ENCODE measurements at regions not wholly inside any gene's neighbourhood (a gene's known extent, or its start where the extent isn't known, plus 50 kb on each side); places are given as distances from the start of the nearest gene placed in this dataset.

DNA sequence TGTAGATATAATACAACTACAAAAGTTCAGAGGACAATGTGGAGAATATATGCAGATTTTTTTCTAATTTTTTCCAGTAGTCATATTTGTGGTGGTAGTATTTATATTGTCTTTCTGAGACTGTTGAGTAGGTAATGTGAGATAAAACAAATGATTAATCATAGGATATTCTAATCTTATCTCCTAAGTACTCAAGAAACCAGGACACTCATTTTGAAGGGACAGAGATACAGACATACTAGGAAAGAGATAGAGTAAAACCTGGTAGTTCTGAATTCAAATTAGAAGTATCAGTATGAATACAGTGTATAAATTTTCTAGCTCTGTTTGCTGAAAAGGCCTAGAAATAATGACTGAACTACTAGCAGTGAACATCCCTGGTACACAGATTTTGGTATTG, 141.7 kb upstream of the ASIC2 start:
- TF ChIP-seq, protein P1, sequence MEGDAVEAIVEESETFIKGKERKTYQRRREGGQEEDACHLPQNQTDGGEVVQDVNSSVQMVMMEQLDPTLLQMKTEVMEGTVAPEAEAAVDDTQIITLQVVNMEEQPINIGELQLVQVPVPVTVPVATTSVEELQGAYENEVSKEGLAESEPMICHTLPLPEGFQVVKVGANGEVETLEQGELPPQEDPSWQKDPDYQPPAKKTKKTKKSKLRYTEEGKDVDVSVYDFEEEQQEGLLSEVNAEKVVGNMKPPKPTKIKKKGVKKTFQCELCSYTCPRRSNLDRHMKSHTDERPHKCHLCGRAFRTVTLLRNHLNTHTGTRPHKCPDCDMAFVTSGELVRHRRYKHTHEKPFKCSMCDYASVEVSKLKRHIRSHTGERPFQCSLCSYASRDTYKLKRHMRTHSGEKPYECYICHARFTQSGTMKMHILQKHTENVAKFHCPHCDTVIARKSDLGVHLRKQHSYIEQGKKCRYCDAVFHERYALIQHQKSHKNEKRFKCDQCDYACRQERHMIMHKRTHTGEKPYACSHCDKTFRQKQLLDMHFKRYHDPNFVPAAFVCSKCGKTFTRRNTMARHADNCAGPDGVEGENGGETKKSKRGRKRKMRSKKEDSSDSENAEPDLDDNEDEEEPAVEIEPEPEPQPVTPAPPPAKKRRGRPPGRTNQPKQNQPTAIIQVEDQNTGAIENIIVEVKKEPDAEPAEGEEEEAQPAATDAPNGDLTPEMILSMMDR (IDR thresholded peaks at IDR 0.05) = no peak
- TF ChIP-seq EP300 (IDR thresholded peaks at IDR 0.05) = no peak
- TF ChIP-seq POLR2AphosphoS5 (IDR thresholded peaks at IDR 0.05) = no peak
